HG02973 (cell line): ENCODE measurements at regions not wholly inside any gene's neighbourhood (a gene's known extent, or its start where the extent isn't known, plus 50 kb on each side); places are given as distances from the start of the nearest gene placed in this dataset.

Source experiments
- ATAC-seq: cut with Tn5 transposase; IDR thresholded peaks from one replicate; pipeline ENCODE4 v1.9.1; 2021; ENCODE audit warnings: moderate library complexity; ENCODE audit not compliant: unreplicated experiment

DNA sequence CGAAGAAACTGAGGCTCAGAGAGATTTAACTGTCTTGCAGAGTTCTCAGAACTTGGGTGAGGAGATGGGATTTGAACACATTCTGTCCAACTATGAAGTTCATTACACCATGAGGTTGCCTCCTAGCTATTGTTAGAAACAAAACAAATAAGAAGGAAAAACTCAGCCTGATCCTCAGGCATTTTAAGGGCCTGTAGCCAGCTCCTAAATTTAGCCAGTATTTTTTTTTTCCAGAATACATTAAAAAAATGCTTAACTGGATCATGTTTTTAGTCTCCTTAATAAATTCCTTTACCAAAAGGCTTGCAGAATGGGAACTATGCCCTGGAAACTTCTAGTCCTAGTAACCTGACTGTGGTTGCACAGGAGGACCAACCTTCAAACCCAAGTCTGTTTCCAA lies 212.0 kb downstream of the CSNK2A3 start:
- ATAC-seq: no peak

DNA sequence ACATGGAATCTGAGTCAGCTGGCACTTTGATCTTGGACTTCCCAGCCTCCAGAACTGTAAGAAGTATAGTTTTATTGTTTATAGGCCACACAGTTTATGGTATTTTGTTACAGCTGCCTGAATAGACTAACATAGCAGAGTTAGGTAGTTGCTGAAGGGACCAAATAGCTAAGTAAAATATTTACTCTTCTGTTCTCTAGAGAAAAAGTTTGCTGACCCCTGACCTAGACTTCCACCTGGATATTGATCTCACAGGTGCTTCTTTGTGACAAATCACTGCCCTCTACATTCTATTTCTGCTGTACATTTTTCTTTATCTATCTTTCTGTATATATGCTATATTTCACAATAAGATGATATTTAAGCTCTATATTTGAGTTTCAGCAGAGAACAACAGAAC lies 212.5 kb downstream of the CSNK2A3 start:
- ATAC-seq: no peak

- no peak for ATAC-seq
Measured at GRCh38 chr11:11137339-11137738, 215.7 kb downstream of the CSNK2A3 start.

DNA sequence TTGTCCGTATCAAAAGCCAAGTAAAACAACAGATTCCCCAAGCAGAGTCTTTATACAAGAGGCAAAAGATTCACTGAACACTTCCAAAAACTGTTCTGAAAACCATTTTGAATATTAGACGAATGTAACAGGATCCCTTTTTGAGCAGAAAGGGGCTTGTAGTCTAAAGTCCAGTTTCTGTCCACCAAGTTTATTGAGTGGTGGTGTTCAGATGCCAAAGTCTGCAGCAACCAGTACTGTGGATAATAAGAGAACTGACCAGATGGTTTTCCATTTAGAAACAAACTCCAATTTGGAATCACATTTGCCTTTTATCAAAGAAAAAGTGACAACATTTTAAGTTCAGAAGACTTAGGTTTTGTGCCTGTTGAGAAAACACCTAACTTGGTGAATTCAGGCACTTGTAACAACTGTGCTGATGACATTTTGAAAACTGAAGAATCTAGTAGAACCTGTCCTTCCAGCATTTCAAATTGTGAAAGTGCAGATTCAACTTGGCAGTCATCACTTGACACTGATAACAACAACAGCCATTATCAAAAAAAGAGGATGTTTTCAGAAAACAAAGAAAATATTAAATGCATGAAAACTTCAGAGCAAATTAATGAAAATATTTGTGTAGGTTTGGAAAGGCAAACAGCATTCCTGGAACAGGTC lies 217.1 kb downstream of the CSNK2A3 start:
- ATAC-seq: no peak

- no peak for ATAC-seq
Measured at GRCh38 chr11:11129118-11129517, 223.9 kb downstream of the CSNK2A3 start.

DNA sequence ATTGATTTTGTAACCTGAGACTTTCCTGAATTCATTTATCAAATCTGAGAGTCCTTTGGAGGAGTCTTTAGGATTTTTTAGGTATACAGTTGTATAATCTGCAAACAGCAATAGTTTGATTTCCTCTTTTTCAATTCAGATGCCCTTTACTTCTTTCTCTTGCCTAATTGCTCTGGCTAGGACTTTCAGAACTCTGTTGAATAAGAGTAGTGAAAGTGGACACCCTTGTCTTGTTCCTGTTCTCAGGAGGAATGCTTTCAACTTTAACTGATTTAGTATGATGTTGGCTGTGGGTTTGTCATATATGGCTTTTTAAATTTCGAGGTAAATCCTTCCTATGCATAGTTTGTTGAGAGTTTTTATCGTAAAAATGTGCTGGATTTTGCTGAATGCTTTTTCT lies 227.4 kb downstream of the CSNK2A3 start:
- no peak for ATAC-seq

DNA sequence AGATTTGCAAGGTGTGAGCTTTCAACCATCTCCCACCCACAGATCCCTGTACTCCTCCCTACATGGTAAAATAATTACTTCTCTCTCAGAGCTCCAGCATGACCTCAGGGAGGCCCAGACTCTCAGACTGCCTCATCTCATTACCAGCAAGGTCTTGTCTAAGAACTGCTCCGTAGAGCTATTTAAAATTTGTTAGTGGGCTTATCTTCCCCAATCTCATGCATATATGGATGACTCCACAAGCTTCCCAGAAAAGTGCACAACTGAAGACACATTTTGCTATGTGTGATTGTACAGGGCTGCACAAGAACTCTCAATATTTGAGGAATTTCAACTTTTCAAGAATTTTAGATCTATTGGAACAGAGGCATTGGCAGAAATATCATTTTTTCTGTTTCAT lies 230.3 kb downstream of the CSNK2A3 start:
- ATAC-seq: no peak

DNA sequence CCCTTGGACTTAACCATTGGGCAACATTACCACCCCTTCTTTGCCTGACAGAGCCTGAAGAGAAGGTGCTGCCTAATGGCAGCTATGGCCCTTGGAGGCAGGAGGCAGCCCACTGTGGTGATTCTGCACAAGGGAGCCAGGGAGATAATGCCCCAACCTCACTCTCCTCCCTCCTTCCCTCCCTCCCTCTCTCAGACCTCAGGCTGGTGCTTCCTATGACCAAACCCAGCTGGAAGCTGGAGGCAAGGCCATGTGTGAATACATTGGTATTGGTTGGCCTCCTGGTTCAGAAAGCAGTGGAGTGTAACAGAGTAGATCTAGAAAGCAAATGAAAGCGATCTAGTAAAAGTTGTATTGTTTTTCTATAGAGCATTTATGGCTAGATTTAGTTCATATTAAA lies 233.1 kb downstream of the CSNK2A3 start:
- no peak for ATAC-seq

DNA sequence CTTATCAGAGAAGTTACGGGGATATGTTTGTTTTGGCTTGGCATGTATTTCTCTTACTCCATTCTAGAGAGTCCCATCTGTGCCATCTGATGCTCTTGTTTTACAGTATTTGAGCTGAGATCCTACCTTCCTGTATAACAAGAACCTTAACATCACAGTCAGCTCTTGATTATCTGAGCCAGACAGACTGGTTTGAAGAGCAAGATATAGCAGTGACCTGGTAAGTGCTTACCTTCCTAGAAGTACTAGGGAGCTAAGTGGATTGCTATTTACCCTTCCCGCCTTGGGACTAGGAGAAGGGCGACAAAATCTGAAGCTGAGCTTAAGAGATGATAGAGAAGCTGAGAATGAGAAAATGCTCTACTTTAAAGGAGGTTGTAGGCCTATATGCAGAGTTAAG lies 235.3 kb downstream of the CSNK2A3 start:
- ATAC-seq: no peak

- ATAC-seq: no peak
Measured at GRCh38 chr11:11115475-11115874, 237.6 kb downstream of the CSNK2A3 start.

DNA sequence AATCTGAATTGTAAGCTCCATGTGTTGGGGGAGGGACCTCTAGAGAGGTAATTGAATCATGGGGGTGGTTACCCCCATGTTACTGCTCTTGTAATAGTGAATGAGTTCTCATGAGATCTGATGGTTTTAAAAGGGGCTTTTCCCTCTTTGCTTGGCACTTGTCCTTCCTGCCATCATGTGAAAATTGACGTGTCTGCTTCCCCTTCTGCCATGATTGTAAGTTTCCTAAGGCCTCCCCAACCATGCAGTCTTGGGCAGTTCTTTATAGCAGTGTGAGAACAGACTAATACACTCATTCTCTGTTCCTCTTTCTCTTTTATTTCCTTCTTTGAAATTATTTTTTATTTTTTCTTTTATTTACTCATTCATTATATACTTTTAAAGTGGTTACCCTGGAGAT lies 239.4 kb downstream of the CSNK2A3 start:
- no peak for ATAC-seq

DNA sequence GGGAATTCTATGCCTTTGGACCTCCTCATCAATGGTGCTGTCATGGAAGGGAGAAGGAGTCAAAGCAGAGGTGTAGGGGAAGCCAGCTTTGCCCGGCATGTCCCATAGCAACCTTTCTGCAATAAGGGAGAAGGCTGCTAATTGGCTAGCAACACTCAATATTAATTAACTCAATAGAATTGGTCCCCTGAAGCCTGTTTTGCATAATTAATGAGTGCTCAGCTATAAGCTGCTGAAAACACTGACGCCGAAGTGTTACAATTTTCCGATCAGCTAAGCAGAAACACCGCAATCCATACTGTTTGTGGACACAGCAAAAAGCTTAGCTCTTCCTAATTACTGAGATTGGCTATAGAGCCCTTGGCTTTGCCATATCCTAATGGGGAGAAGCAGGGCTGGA lies 245.0 kb downstream of the CSNK2A3 start:
- ATAC-seq: no peak

DNA sequence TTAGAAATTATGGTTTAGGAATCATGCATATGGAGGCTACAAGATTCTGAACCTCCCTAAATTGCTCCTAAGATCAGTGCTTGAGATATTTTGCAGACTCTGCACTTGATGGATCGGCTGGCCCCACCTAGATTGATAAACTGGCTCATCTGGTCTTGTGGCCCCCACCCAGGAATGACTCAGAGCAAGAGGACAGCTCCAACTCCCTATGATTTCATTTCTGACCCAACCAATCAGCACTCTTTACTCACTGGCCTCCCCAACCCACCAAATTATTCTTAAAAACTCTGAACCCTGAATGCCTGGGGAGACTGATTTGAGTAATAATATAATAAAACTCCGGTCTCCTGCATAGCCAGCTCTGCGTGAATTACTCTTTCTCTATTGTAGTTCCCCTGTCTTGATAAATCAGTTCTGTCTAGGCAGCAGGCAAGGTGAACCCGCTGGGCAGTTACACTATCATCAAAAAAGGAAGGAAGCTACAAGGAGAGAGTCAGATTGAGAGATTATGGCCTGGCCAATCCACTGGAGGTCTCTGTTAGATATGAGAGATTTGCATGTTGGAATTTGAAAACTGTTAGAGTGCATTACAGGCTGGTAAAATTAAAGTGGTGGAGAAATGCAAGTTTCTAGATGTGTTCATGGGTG lies 245.8 kb downstream of the CSNK2A3 start:
- ATAC-seq: no peak

DNA sequence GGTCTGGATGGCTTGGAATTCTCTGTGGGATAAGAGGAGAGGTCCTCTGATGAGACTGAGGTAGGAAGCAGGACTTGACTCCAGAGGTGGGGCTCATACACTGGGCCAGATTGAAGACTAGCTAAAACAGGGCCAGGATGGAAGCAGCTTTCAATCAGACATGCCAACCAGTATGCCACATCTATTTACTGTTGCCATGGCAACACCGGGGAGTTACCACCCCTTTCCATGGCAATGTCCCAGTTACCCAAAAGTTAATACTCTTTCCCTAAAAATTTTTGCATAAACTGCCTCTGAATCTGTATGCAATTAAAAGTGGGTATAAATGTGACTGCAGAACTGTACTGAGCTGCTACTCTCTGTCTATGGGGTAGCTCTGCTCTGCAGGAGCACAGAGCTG lies 247.5 kb upstream of the ZBED5 start:
- no peak for ATAC-seq

DNA sequence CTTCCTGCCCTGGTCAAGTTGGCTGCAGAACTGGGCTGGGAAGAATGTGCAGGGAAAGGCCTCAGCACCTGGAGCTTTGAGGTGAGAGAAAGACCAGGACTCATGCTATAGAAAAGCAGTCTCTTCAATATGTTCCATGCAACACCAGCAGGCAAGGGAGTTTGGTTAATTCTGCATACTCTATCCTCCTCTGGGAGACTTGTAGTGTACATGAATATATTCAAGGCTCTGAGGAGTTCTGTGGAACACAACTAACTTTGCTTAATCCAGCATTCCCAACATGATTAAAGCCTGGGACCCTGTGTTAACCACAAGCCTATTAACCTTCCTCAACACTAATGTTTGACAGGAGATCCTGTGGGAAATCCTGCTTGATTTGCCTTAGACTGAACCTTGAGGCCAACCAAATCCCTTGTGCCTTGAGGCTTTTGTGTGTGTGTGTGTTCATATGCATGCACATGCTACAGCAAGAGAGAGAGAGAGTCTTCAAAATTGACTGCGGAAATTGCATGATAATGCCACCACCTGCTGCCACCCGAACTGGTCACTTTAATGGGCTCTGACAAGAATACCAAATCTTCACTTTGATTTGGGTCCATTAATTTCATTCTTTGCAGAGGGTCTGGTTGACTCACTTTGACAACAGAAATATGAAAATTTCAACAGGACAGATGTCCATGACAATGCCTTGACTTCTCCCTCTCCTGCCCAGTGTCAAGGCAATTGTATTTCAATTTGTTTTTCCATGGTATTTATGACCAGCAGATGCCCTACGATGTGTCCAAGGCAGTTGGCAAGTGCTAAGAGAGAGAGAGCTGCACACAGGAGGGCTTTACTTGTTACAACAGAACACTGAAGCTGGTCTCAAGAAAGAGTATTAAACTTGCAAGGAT lies 238.2 kb upstream of the ZBED5 start:
- ATAC-seq: no peak

DNA sequence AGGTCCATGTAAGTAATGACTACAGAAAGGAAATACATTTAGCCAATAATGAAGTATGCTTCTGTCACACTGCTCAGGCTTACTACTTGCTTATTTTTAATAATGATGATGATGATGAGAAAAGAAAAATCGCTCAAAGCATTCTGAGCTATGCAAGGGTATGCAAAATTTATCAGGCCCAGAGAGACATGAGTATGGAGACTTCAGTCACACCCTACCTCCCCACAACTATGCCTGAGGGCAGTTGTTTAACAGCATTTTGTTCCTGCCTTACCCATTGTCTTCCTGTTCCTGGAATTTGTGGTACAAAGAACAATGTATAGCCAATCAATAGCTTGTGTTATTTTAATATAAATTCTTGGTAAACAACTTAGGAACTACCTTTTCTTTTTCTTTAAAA lies 232.6 kb upstream of the ZBED5 start:
- ATAC-seq: no peak

DNA sequence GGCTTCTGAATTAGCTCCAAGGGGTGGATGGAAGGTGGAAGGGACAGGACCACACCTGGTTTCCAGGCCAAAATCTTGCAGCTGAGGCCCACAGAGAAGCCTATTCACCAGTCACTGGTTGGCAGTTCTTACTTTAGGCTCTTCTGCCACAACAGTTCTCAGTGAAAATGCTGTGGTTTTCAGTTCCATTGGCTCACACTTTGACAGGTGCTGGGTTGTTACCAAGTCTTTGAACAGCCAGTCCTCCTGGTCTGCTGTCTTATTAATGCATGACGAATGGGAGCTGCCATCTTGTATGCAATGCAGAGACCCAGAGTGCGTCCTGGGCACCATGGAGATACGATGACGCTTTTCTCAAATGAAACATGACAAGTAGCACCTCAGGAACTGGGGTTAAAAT lies 232.0 kb upstream of the ZBED5 start:
- ATAC-seq: no peak

GRCh38 chr11:11086979-11087378 lies 229.1 kb upstream of the ZBED5 start:
- no peak for ATAC-seq

DNA sequence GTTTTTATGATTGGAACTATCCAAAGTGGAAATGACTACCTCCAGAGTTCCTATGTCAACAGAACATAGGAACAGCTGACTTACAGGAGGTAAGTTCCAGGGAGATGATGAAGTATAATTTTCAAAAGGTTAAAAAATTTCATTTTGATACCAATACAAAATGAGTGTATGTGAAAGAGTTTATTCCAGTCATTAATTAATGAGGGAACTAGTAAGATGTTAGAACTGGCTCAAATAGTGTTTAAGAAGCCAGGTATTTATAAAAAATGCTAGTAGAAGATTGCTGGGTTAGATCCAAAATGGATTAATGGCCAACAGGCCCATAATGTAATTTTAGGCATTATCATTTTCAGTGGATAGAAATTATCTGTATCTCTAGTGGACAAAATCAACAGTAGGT lies 227.7 kb upstream of the ZBED5 start:
- no peak for ATAC-seq

GRCh38 chr11:11084337-11084736 lies 226.5 kb upstream of the ZBED5 start:
- ATAC-seq: no peak

DNA sequence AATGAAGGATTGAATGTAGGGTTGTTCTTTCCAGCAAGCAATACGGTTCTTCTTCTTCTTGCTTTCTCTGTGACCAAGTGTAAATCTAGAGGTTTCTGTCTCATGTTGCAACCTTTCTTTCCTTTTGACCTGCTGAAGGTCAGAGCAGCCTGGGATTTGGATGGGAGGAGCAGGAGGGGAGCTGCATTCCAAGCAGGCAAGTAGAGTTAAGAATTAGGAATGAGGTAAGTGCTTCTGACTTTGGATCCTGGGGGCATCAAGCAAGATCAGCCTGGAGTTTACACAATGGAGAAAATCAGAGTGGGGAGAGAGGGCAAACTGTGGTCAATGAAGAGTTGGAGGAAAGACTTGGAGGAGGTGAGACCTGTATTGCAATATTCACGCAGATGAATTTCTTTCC lies 225.6 kb upstream of the ZBED5 start:
- ATAC-seq: no peak

DNA sequence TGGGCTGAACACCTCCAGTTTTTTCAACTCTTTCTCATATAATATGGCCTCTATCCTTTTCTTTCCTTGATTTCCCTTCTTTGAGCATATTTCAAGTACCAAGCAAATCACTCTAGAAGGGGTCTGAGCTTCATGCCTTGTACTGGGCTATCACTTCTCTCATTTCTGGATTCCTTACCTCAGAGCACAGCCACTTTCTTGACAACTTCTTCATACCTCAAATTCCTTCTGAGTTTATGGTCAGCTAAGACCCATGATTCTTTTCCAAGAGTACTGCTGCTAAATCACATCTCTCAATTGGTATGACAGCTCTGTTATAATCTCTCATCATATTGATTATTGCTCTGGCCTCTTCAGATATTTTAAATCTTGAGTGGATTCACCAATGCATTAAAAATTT lies 224.8 kb upstream of the ZBED5 start:
- no peak for ATAC-seq
